ENCODE measurements at regions not wholly inside any gene's neighbourhood (a gene's known extent, or its start where the extent isn't known, plus 50 kb on each side); places are given as distances from the start of the nearest gene placed in this dataset.

GRCh38 chr11:127393460-127393997 is 393.0 kb upstream of the KIRREL3 start:
- no peak for TF ChIP-seq CTCF (IDR thresholded peaks at IDR 0.05)
- TF ChIP-seq POLR2A (IDR thresholded peaks at IDR 0.05; ENCODE audit: low read length), result no peak
- no peak for TF ChIP-seq RARB (CRISPR knock-in tag; IDR thresholded peaks at IDR 0.05)
- no peak for TF ChIP-seq HDAC2 (IDR thresholded peaks at IDR 0.05)
- no peak for TF ChIP-seq FOSL2 (IDR thresholded peaks at IDR 0.05)
- no peak for TF ChIP-seq FOSL2 (CRISPR knock-in tag; IDR thresholded peaks at IDR 0.05)
- no peak for TF ChIP-seq USF2 (IDR thresholded peaks at IDR 0.05)
- no peak for TF ChIP-seq HMGXB4 (CRISPR knock-in tag; IDR thresholded peaks at IDR 0.05; ENCODE audit: borderline replicate concordance)
- TF ChIP-seq JUNB (IDR thresholded peaks at IDR 0.05), result no peak
- TF ChIP-seq POLR2AphosphoS2 (conservative IDR thresholded peaks at IDR 0.05; ENCODE audit: low read length), result no peak
- no peak for TF ChIP-seq NR3C1 (IDR thresholded peaks at IDR 0.05)
- no peak for TF ChIP-seq CEBPB (IDR thresholded peaks at IDR 0.05)
- TF ChIP-seq REST (IDR thresholded peaks at IDR 0.05), result no peak
- TF ChIP-seq BCL3 (IDR thresholded peaks at IDR 0.05), result no peak
